Liver (tissue), 8 donors: ENCODE measurements at regions not wholly inside any gene's neighbourhood (a gene's known extent, or its start where the extent isn't known, plus 50 kb on each side); places are given as distances from the start of the nearest gene placed in this dataset.

Experiments
- DNase-seq: peaks from one replicate; pipeline ENCODE4 v3.0.0-alpha.2; 2017; ENCODE audit warnings: low spot score
- H3K27ac ChIP-seq, 2 donors: one replicate each; pipeline ENCODE4 v1.7.0; 2013; ENCODE audit warnings: inconsistent platforms in 2 of 2, low read length in 2 of 2, control low read depth in 1 of 2, low read depth in 1 of 2, mild to moderate bottlenecking in 1 of 2
- H3K27me3 ChIP-seq, 4 donors: one replicate each; pipeline versions ENCODE4 v1.6.1 to v1.7.0; 2013; ENCODE audit warnings: low read length in 3 of 4, inconsistent platforms in 1 of 4, mild to moderate bottlenecking in 1 of 4, moderate library complexity in 1 of 4; ENCODE audit not compliant: control insufficient read depth in 4 of 4, insufficient read depth in 4 of 4
- H3K36me3 ChIP-seq, 4 donors: one replicate each; pipeline versions ENCODE4 v1.6.1 to v1.7.0; 2013; ENCODE audit warnings: low read length in 3 of 4, mild to moderate bottlenecking in 3 of 4, low read depth in 1 of 4, moderate library complexity in 1 of 4; ENCODE audit not compliant: control insufficient read depth in 4 of 4, insufficient read depth in 3 of 4
- H3K4me1 ChIP-seq, 4 donors: one replicate each; pipeline versions ENCODE4 v1.6.1 to v1.7.0; 2013; ENCODE audit warnings: low read length in 3 of 4, mild to moderate bottlenecking in 3 of 4, moderate library complexity in 1 of 4; ENCODE audit not compliant: control insufficient read depth in 4 of 4, insufficient read depth in 4 of 4
- H3K4me3 ChIP-seq, 3 donors: one replicate each; pipeline versions ENCODE4 v1.6.1 to v1.7.0; 2013; ENCODE audit warnings: low read length in 3 of 3, control low read depth in 1 of 3, low read depth in 1 of 3, mild to moderate bottlenecking in 1 of 3
- H3K9ac ChIP-seq, 2 donors: one replicate each; pipeline ENCODE4 v1.7.0; 2013; ENCODE audit warnings: low read length in 2 of 2, mild to moderate bottlenecking in 2 of 2, moderate library complexity in 2 of 2, control low read depth in 1 of 2, low read depth in 1 of 2
- H3K9me3 ChIP-seq, 4 donors: one replicate each; pipeline versions ENCODE4 v1.6.1 to v1.7.0; 2013; ENCODE audit warnings: low read length in 3 of 4; ENCODE audit not compliant: control insufficient read depth in 4 of 4
- CTCF ChIP-seq: fragments of 150-350 bp; IDR thresholded peaks from 2 replicates; pipeline ENCODE4 v1.5.1; 2017; ENCODE audit warnings: improper control_type of control experiment, low read depth, low read length; ENCODE audit not compliant: missing input control
- EGR1 ChIP-seq, 2 donors: IDR thresholded peaks; 2 replicates each; pipeline ENCODE4 v1.6.1; 2016 to 2018; ENCODE audit warnings: antibody characterized with exemption in 2 of 2, low read depth in 2 of 2
- FOXA1 ChIP-seq: IDR thresholded peaks from 2 replicates; pipeline ENCODE4 v1.6.1; 2016; ENCODE audit warnings: antibody characterized with exemption
- FOXA2 ChIP-seq: IDR thresholded peaks from 2 replicates; pipeline ENCODE4 v1.6.1; 2016; ENCODE audit warnings: antibody characterized with exemption
- GABPA ChIP-seq, 2 donors: IDR thresholded peaks in 1 of 2; conservative IDR thresholded peaks in 1 of 2; 2 replicates each; pipeline ENCODE4 v1.6.1; 2016; ENCODE audit warnings: antibody characterized with exemption in 2 of 2, mild to moderate bottlenecking in 1 of 2, moderate library complexity in 1 of 2
- MAX ChIP-seq: IDR thresholded peaks from 2 replicates; pipeline ENCODE4 v1.6.1; 2016; ENCODE audit warnings: antibody characterized with exemption
- NR2F2 ChIP-seq: IDR thresholded peaks from 2 replicates; pipeline ENCODE4 v1.6.1; 2016; ENCODE audit warnings: antibody characterized with exemption
- RAD21 ChIP-seq, 2 donors: IDR thresholded peaks; 2 replicates each; pipeline ENCODE4 v1.6.1; 2016; ENCODE audit warnings: antibody characterized with exemption in 2 of 2, mild to moderate bottlenecking in 2 of 2
- REST ChIP-seq: IDR thresholded peaks from 2 replicates; pipeline ENCODE4 v1.6.1; 2016; ENCODE audit warnings: antibody characterized with exemption, mild to moderate bottlenecking
- RXRA ChIP-seq, 2 donors: IDR thresholded peaks; 2 replicates each; pipeline ENCODE4 v1.6.1; 2017 to 2018; ENCODE audit warnings: antibody characterized with exemption in 2 of 2, mild to moderate bottlenecking in 1 of 2
- TAF1 ChIP-seq: conservative IDR thresholded peaks from 2 replicates; pipeline ENCODE4 v1.6.1; 2016; ENCODE audit warnings: antibody characterized with exemption, mild to moderate bottlenecking
- ZBTB33 ChIP-seq: IDR thresholded peaks from 2 replicates; pipeline ENCODE4 v1.6.1; 2016; ENCODE audit warnings: antibody characterized with exemption
- WGBS: extraction: QIAGEN DNeasy Blood & Tissue Kit; methylation state at CpG from one replicate; pipeline ENCODE4 v1.1.7; 2013; 5-methylcytosine and 5-hydroxymethylcytosine counted together
- donor health status: healthy.
- donor health status: healthy.
- donor health status: healthy.
- donor health status: healthy.
- donor health status: healthy.

GRCh38 chr4:19579608-19580007 is 672.1 kb upstream of the SLIT2 start:
- H3K36me3 ChIP-seq = no peaks in the 10 kb centered on the region
- no peak for DNase-seq
- no peak overlapping the region for H3K9ac ChIP-seq
- no peak for TF ChIP-seq RAD21 (IDR thresholded peaks at IDR 0.05)
- TF ChIP-seq CTCF = no peak
- no peak for TF ChIP-seq RXRA (IDR thresholded peaks at IDR 0.05)
- TF ChIP-seq FOXA1 = no peak
- TF ChIP-seq MAX = no peak
- no peak for TF ChIP-seq FOXA2
- TF ChIP-seq GABPA (IDR thresholded peaks at IDR 0.05 in 1 of 2, conservative IDR thresholded peaks at IDR 0.05 in 1 of 2) = no peak
- no peak for TF ChIP-seq NR2F2
- no peak for TF ChIP-seq ZBTB33
- TF ChIP-seq EGR1 (IDR thresholded peaks at IDR 0.05; ENCODE audit: low read depth in 2 of 2) = no peak
- no peak for TF ChIP-seq REST
- TF ChIP-seq TAF1 = no peak
- no peaks in the 10 kb centered on the region for H3K9me3 ChIP-seq
- H3K27me3 ChIP-seq = peaks cover 0 to 2% (median 0%) of the 10 kb centered on the region in 4 donors
- 34% methylated on average over 3 of the region's 3 CpGs for WGBS
- no peak overlapping the region for H3K4me3 ChIP-seq
- no peak overlapping the region for H3K27ac ChIP-seq
- no peaks in the 10 kb centered on the region for H3K4me1 ChIP-seq

- Histone ChIP-seq H3K9ac (no peak overlapping the region), H3K27ac (no peak overlapping the region), H3K4me3 (no peak overlapping the region), H3K36me3 (no peaks in the 10 kb centered on the region), H3K9me3 (no peaks in the 10 kb centered on the region), H3K4me1 (no peaks in the 10 kb centered on the region), H3K27me3 (peaks cover 0 to 2% (median 0%) of the 10 kb centered on the region in 4 donors)
- TF ChIP-seq CTCF = no peak
- no peak for DNase-seq
- 66% methylated on average over 1 of the region's 1 CpG for WGBS
Measured at GRCh38 chr4:19577097-19577496, 674.6 kb upstream of the SLIT2 start.
